Body of pancreas (tissue), 4 donors: ENCODE measurements at regions not wholly inside any gene's neighbourhood (a gene's known extent, or its start where the extent isn't known, plus 50 kb on each side); places are given as distances from the start of the nearest gene placed in this dataset.

Experiments
- POLR2A ChIP-seq, 3 donors: fragments of 450-650 bp; IDR thresholded peaks; one replicate each; pipeline ENCODE4 v1.6.1; 2016; ENCODE audit warnings: antibody characterized with exemption in 3 of 3, mild to moderate bottlenecking in 2 of 3
- TF ChIP-seq, protein P1 (sequence below), 7 experiments: fragments of 450-650 bp in 4 of 7; fragments of 200-600 bp in 3 of 7; sonication (generic) in 3 of 7; IDR thresholded peaks; one replicate each; pipeline ENCODE4 v1.5.1; 2016 to 2019; ENCODE audit warnings: antibody characterized with exemption in 7 of 7

DNA sequence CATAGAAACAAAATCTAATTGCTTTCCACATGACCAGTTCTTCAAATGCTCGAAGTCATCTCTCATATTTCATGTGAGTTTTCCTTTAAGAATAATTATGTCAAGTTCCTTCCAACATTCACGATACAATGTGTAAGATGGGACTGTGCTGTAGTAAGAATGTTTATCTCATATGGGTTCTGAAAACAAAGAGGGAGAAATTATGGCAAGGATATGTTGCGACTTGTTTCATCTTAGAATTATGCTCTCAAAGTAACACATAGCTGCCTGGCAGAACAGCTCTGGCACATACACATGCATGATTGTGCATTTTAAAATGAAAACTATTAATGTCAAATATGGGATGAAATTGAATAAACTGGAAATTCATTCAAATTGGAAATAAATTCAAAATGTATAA, 314.8 kb upstream of the ACVR2A start:
- TF ChIP-seq, protein P1, sequence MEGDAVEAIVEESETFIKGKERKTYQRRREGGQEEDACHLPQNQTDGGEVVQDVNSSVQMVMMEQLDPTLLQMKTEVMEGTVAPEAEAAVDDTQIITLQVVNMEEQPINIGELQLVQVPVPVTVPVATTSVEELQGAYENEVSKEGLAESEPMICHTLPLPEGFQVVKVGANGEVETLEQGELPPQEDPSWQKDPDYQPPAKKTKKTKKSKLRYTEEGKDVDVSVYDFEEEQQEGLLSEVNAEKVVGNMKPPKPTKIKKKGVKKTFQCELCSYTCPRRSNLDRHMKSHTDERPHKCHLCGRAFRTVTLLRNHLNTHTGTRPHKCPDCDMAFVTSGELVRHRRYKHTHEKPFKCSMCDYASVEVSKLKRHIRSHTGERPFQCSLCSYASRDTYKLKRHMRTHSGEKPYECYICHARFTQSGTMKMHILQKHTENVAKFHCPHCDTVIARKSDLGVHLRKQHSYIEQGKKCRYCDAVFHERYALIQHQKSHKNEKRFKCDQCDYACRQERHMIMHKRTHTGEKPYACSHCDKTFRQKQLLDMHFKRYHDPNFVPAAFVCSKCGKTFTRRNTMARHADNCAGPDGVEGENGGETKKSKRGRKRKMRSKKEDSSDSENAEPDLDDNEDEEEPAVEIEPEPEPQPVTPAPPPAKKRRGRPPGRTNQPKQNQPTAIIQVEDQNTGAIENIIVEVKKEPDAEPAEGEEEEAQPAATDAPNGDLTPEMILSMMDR (IDR thresholded peaks at IDR 0.05), result no peak
- no peak for TF ChIP-seq POLR2A (IDR thresholded peaks at IDR 0.05)
